ENCODE measurements at regions not wholly inside any gene's neighbourhood (a gene's known extent, or its start where the extent isn't known, plus 50 kb on each side); places are given as distances from the start of the nearest gene placed in this dataset.

DNA sequence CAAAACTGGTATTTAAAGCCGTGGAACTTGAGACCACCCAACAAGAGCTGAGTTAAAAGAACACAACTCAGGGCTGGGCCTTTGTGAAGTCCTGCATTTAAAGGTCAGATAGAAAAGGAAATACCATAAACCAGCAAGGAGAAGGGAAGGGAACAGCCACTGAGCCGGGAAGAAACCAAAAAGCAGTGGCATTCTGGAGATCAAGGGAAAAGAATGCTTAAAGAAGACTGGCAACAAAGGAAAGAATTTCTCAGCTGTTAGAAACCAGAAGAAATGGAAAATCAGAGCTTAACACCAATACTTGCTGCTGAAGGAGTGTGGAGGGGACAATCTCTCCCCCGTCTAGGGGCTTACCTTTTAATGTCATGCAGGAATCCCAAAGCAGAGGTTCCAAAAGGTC is 247.4 kb upstream of the CHRNA7 start:
- H3K27ac ChIP-seq, result no peak overlapping the region

DNA sequence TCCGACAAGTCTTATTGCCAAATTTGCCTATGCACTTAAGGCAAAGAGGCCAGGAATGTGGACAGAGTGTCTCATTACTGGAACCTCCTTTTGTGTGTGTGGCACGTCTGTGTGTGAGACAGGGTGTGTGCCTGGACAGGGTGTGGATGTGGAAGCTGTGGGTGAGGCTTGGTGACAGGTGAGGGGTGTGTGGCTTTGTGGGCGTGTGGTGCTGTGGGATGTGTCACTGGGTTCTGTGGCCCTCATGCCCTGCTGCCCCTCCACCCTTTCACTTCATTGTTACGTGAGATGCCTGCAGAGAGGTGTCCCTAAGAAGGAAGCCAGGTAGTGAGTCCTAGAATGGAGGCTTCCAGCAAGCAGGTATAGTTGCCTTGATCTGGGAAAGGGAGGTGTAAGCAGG is 244.0 kb upstream of the CHRNA7 start:
- TF ChIP-seq EZH2 (IDR thresholded peaks at IDR 0.05) (no peak), POLR2AphosphoS5 (IDR thresholded peaks at IDR 0.05; ENCODE audit: borderline replicate concordance, low read depth, low read length) (no peak), FOXP2 (optimal IDR thresholded peaks at IDR 0.05; ENCODE audit: control extremely low read depth, extremely low read length, insufficient read depth) (no peak)
- no peak for DNase-seq (ENCODE audit: low read depth, low spot score)

More for the DNA sequence above, 247.4 kb upstream of the CHRNA7 start:
- Histone ChIP-seq H3K9ac (ENCODE audit: insufficient read length) (no peak overlapping the region), H3K36me3 (ENCODE audit: insufficient read depth, low read length) (no peaks in the 10 kb centered on the region), H3K4me3 (no peak overlapping the region), H3K9me3 (ENCODE audit: low read depth, low read length) (no peaks in the 10 kb centered on the region)
- TF ChIP-seq POLR2AphosphoS5 (IDR thresholded peaks at IDR 0.05; ENCODE audit: borderline replicate concordance, low read depth, low read length), result no peak
- TF ChIP-seq FOXP2 (optimal IDR thresholded peaks at IDR 0.05; ENCODE audit: control extremely low read depth, extremely low read length, insufficient read depth), result no peak
- TF ChIP-seq EZH2 (IDR thresholded peaks at IDR 0.05), result no peak
- no peak for DNase-seq (ENCODE audit: low read depth, low spot score)

DNA sequence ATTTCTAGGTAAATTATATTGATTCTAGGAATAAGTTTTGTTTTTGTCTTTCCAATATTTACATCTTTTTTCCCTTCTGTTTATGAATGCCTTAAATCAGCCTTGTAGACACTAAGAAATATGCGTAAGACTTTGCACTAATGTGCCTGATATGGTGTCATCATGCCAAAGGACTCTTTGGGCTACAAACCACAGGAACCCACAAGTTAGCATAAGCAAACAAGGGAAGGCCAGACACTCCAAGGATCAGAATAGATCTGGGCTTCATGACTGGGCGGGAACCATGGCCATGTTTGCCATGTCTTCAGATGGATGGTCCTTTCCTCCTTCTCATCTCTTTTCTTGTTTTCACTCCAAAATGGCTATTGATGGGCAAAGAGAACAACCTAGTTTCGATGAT is 242.2 kb upstream of the CHRNA7 start:
- no peak for TF ChIP-seq POLR2AphosphoS5 (IDR thresholded peaks at IDR 0.05; ENCODE audit: borderline replicate concordance, low read depth, low read length)
- TF ChIP-seq EZH2 (IDR thresholded peaks at IDR 0.05), result no peak
- no peak for TF ChIP-seq FOXP2 (optimal IDR thresholded peaks at IDR 0.05; ENCODE audit: control extremely low read depth, extremely low read length, insufficient read depth)
- Histone ChIP-seq H3K27ac (no peak overlapping the region), H3K9ac (ENCODE audit: insufficient read length) (no peak overlapping the region), H3K36me3 (ENCODE audit: insufficient read depth, low read length) (no peaks in the 10 kb centered on the region), H3K9me3 (ENCODE audit: low read depth, low read length) (no peaks in the 10 kb centered on the region), H3K4me3 (no peak overlapping the region)
- no peak for DNase-seq (ENCODE audit: low read depth, low spot score)

More for the DNA sequence above, 244.0 kb upstream of the CHRNA7 start:
- no peak overlapping the region for H3K4me3 ChIP-seq
- no peak overlapping the region for H3K9ac ChIP-seq (ENCODE audit: insufficient read length)
- no peak overlapping the region for H3K27ac ChIP-seq
- H3K9me3 ChIP-seq (ENCODE audit: low read depth, low read length), result no peaks in the 10 kb centered on the region
- no peaks in the 10 kb centered on the region for H3K36me3 ChIP-seq (ENCODE audit: insufficient read depth, low read length)

DNA sequence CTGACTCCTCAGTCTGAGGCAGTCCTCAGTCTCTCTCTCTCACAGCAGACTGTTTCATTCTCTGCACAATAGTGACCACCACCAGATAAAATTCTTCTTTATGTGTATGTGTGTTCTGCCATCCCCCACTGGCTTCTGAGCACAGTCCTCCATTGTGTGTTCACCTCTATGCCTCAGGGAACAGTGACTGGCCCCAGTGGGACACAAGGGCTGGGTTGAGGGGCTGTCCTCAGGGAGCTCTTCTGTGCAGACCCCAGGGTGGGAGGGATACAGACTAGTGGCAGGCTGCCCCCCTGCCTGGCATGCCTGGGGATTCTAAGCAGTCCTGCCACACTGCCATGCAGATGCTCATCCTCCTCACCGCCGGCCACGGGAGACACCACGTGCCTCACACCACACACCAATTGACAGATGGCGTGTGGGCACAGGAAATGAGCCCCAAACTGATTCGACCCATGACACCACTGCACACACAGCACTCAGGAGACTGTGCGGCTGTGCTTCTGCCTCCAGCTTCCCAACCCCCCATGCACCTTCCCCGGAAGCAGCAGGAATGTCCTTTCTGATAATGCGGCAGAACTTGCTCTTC is 237.6 kb upstream of the CHRNA7 start:
- H3K4me3 ChIP-seq, result no peak overlapping the region
- no peaks in the 10 kb centered on the region for H3K9me3 ChIP-seq (ENCODE audit: low read depth, low read length)
- TF ChIP-seq FOXP2 (optimal IDR thresholded peaks at IDR 0.05; ENCODE audit: control extremely low read depth, extremely low read length, insufficient read depth) (no peak), EZH2 (IDR thresholded peaks at IDR 0.05) (no peak), POLR2AphosphoS5 (IDR thresholded peaks at IDR 0.05; ENCODE audit: borderline replicate concordance, low read depth, low read length) (no peak)
- no peak overlapping the region for H3K9ac ChIP-seq (ENCODE audit: insufficient read length)
- H3K27ac ChIP-seq, result no peak overlapping the region
- H3K36me3 ChIP-seq (ENCODE audit: insufficient read depth, low read length), result no peaks in the 10 kb centered on the region
- DNase-seq (ENCODE audit: low read depth, low spot score), result no peak

DNA sequence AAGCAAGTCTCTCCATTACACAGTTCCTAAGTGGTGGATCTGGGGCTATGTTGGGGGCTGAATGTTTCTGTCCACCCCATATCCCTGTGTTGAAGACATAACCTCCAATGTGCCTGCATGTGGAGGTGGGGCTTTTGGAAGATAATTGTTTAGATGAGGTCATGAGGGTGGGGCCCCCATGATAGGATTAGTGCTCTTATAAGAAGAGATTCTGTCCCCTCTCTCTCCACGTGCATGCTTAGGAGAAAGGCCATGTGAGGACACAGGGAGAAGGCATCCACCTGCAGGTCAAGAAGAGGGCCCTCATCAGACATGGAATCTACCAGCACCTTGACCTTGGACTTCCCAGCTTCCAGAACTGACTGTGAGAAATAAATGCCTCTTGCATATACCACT is 231.0 kb upstream of the CHRNA7 start:
- H3K27ac ChIP-seq, result no peak overlapping the region
- TF ChIP-seq POLR2AphosphoS5 (IDR thresholded peaks at IDR 0.05; ENCODE audit: borderline replicate concordance, low read depth, low read length), result no peak
- TF ChIP-seq EZH2 (IDR thresholded peaks at IDR 0.05), result no peak
- no peak for TF ChIP-seq FOXP2 (optimal IDR thresholded peaks at IDR 0.05; ENCODE audit: control extremely low read depth, extremely low read length, insufficient read depth)
- H3K9me3 ChIP-seq (ENCODE audit: low read depth, low read length), result no peaks in the 10 kb centered on the region
- DNase-seq (ENCODE audit: low read depth, low spot score), result no peak
- no peak overlapping the region for H3K9ac ChIP-seq (ENCODE audit: insufficient read length)
- no peak overlapping the region for H3K4me3 ChIP-seq
- no peaks in the 10 kb centered on the region for H3K36me3 ChIP-seq (ENCODE audit: insufficient read depth, low read length)

DNA sequence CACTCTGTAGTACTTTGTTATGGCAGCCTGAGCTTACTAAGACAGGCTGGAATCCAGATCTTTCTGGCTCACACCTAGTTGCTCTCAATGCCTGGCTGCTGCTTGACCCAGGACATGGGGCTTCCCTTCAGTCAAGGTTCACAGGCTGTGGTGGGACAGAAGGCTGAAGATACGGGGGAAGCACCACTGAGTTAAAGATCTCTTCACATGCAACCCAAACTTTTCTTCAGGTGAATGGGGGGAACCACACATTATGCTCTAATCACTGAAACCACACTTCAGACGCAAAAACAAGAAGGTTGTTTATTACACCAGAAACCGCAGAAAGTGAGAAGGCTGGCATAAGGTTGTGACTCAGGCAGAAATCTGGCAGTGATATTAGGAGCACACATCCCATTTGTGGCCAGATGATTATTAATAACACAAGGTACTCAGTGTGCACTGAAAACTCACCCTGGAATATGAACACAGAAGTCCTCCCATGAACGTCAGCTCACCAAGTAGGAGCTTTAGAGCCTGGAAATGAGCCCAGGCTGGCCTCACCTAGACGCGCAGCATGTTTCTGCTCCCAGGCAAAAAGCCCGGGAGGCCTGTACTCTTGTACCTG is 230.5 kb upstream of the CHRNA7 start:
- H3K36me3 ChIP-seq (ENCODE audit: insufficient read depth, low read length), result no peaks in the 10 kb centered on the region
- TF ChIP-seq POLR2AphosphoS5 (IDR thresholded peaks at IDR 0.05; ENCODE audit: borderline replicate concordance, low read depth, low read length) (no peak), EZH2 (IDR thresholded peaks at IDR 0.05) (no peak), FOXP2 (optimal IDR thresholded peaks at IDR 0.05; ENCODE audit: control extremely low read depth, extremely low read length, insufficient read depth) (no peak)
- H3K27ac ChIP-seq, result no peak overlapping the region
- no peak for DNase-seq (ENCODE audit: low read depth, low spot score)
- no peak overlapping the region for H3K4me3 ChIP-seq
- H3K9ac ChIP-seq (ENCODE audit: insufficient read length), result no peak overlapping the region
- H3K9me3 ChIP-seq (ENCODE audit: low read depth, low read length), result no peaks in the 10 kb centered on the region

DNA sequence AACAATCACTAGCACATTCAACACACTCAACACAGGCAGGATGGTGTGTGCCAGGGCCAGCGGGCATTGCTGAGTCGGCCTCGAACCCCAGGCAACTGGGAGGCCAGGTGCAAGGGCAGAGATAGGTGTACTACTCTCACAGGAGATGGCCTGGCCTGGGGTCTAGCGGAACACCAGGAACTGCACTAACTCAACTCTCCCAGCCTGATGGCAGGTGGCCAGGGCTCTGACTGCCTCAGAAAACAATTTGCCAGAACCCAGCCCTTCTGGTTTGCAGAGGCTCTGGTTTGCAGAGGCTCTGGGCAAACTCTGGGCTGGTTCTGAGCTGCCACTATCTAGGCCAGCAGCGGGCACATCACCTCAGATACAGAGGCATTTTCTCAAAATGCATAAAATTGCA is 229.2 kb upstream of the CHRNA7 start:
- TF ChIP-seq POLR2AphosphoS5 (IDR thresholded peaks at IDR 0.05; ENCODE audit: borderline replicate concordance, low read depth, low read length) (no peak), EZH2 (IDR thresholded peaks at IDR 0.05) (no peak), FOXP2 (optimal IDR thresholded peaks at IDR 0.05; ENCODE audit: control extremely low read depth, extremely low read length, insufficient read depth) (no peak)
- Histone ChIP-seq H3K27ac (no peak overlapping the region), H3K9me3 (ENCODE audit: low read depth, low read length) (no peaks in the 10 kb centered on the region), H3K36me3 (ENCODE audit: insufficient read depth, low read length) (no peaks in the 10 kb centered on the region), H3K4me3 (no peak overlapping the region), H3K9ac (ENCODE audit: insufficient read length) (no peak overlapping the region)
- no peak for DNase-seq (ENCODE audit: low read depth, low spot score)

DNA sequence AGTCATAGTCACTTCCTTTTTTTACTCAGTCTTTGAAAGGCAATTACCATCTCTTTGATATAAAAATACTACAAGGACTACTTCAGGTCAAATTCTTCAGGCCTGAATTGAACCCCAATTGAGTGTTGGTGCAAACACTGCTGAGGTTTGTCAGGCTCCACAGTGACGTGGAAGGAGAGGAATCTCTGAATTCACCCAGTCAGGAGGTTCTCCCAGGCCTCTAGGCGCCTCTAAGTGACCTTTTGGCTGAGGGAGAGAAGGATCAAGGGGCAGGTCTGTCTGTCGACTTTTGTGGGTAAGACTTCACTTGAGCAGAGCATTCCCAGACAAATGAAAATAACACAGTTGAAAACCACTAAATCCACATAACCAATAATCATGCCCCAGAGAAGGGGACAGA is 227.6 kb upstream of the CHRNA7 start:
- no peak overlapping the region for H3K9ac ChIP-seq (ENCODE audit: insufficient read length)
- DNase-seq (ENCODE audit: low read depth, low spot score), result no peak
- no peaks in the 10 kb centered on the region for H3K36me3 ChIP-seq (ENCODE audit: insufficient read depth, low read length)
- no peaks in the 10 kb centered on the region for H3K9me3 ChIP-seq (ENCODE audit: low read depth, low read length)
- H3K27ac ChIP-seq, result no peak overlapping the region
- no peak overlapping the region for H3K4me3 ChIP-seq
- TF ChIP-seq FOXP2 (optimal IDR thresholded peaks at IDR 0.05; ENCODE audit: control extremely low read depth, extremely low read length, insufficient read depth), result no peak
- TF ChIP-seq POLR2AphosphoS5 (IDR thresholded peaks at IDR 0.05; ENCODE audit: borderline replicate concordance, low read depth, low read length), result no peak
- no peak for TF ChIP-seq EZH2 (IDR thresholded peaks at IDR 0.05)
